ENCODE measurements at regions not wholly inside any gene's neighbourhood (a gene's known extent, or its start where the extent isn't known, plus 50 kb on each side); places are given as distances from the start of the nearest gene placed in this dataset.

- TF ChIP-seq CTCF (IDR thresholded peaks at IDR 0.05) (no peak), POLR2A (IDR thresholded peaks at IDR 0.05) (no peak), EP300 (IDR thresholded peaks at IDR 0.05) (no peak), POLR2AphosphoS5 (IDR thresholded peaks at IDR 0.05) (no peak)
Measured at GRCh38 chr12:125734137-125734536, 668.9 kb downstream of the AACS start.

Measured in stomach (tissue), 4 donors.